ENCODE measurements at regions not wholly inside any gene's neighbourhood (a gene's known extent, or its start where the extent isn't known, plus 50 kb on each side); places are given as distances from the start of the nearest gene placed in this dataset.

- DNase-seq: no peak
- H2AFZ ChIP-seq (ENCODE audit: low read depth): no peak overlapping the region
- TF ChIP-seq PBX3 (IDR thresholded peaks at IDR 0.05) (no peak), EZH2phosphoT487 (IDR thresholded peaks at IDR 0.05; ENCODE audit: borderline replicate concordance, low read depth) (no peak), TEAD4 (IDR thresholded peaks at IDR 0.05; ENCODE audit: borderline replicate concordance, insufficient read depth) (no peak)
- no peak overlapping the region for H3K9ac ChIP-seq
- H3K79me2 ChIP-seq (ENCODE audit: insufficient read depth): no peaks in the 10 kb centered on the region
- WGBS (ENCODE audit: low lambda C conversion rate): 23% methylated on average over 17 of the region's 19 CpGs
- peaks cover 6% of the 10 kb centered on the region for H3F3A ChIP-seq (replicated peaks; ENCODE audit: insufficient read depth)
- H3K27ac ChIP-seq (ENCODE audit: low read depth in 2 of 2, low read length in 1 of 2): no peak overlapping the region
- POLR2A ChIA-PET: no interaction called here
- no peaks in the 10 kb centered on the region for H3K36me3 ChIP-seq (replicated peaks in 1 of 2; ENCODE audit: control insufficient read depth in 1 of 2, insufficient read depth in 2 of 2, low read length in 1 of 2)
- H3K4me1 ChIP-seq (ENCODE audit: control insufficient read depth in 1 of 2, insufficient read depth in 2 of 2, low read depth in 1 of 2, low read length in 1 of 2): no peaks in the 10 kb centered on the region; a peak in 1 of 4 replicates
- H3K4me2 ChIP-seq: no peak overlapping the region
- H3K9me2 ChIP-seq: no peaks in the 10 kb centered on the region
- H3K27me3 ChIP-seq (ENCODE audit: insufficient read depth): peaks cover 52% of the 10 kb centered on the region
- H3K4me3 ChIP-seq (ENCODE audit: low read depth in 2 of 2, low read length in 1 of 2): no peak overlapping the region
- CTCF ChIA-PET: no interaction called here
- H4K20me1 ChIP-seq (ENCODE audit: insufficient read depth): no peaks in the 10 kb centered on the region
- H3K9me3 ChIP-seq: no peaks in the 10 kb centered on the region
Observed at GRCh38 chr12:38153737-38154061, 162.9 kb upstream of the ALG10B start.

GRCh38 chr12:38154096-38155019 is 162.2 kb upstream of the ALG10B start:
- no peaks in the 10 kb centered on the region; a peak in 1 of 4 replicates for H3K4me1 ChIP-seq (ENCODE audit: control insufficient read depth in 1 of 2, insufficient read depth in 2 of 2, low read depth in 1 of 2, low read length in 1 of 2)
- no peak overlapping the region for H2AFZ ChIP-seq (ENCODE audit: low read depth)
- H3K79me2 ChIP-seq (ENCODE audit: insufficient read depth): no peaks in the 10 kb centered on the region
- H3F3A ChIP-seq (replicated peaks; ENCODE audit: insufficient read depth): no peaks in the 10 kb centered on the region
- no peaks in the 10 kb centered on the region for H3K9me3 ChIP-seq
- H3K9me2 ChIP-seq: no peaks in the 10 kb centered on the region
- no peak overlapping the region for H3K4me2 ChIP-seq
- ChIA-PET POLR2A (no interaction called here), CTCF (no interaction called here)
- H3K4me3 ChIP-seq (ENCODE audit: low read depth in 2 of 2, low read length in 1 of 2): no peak overlapping the region
- 14% methylated on average over 20 of the region's 39 CpGs for WGBS (ENCODE audit: low lambda C conversion rate)
- no peak overlapping the region for H3K9ac ChIP-seq
- H4K20me1 ChIP-seq (ENCODE audit: insufficient read depth): no peaks in the 10 kb centered on the region
- H3K36me3 ChIP-seq (replicated peaks in 1 of 2; ENCODE audit: control insufficient read depth in 1 of 2, insufficient read depth in 2 of 2, low read length in 1 of 2): no peaks in the 10 kb centered on the region
- DNase-seq: no peak
- peaks cover 59% of the 10 kb centered on the region for H3K27me3 ChIP-seq (ENCODE audit: insufficient read depth)
- TF ChIP-seq GABPA (IDR thresholded peaks at IDR 0.05; ENCODE audit: low read depth) (no peak), POLR2AphosphoS5 (IDR thresholded peaks at IDR 0.05; ENCODE audit: low read depth, low read length) (no peak), PBX3 (IDR thresholded peaks at IDR 0.05) (no peak), RFX5 (IDR thresholded peaks at IDR 0.05; ENCODE audit: low read length) (no peak), CHD2 (IDR thresholded peaks at IDR 0.05; ENCODE audit: low read length, partially characterized antibody) (no peak), EP300 (IDR thresholded peaks at IDR 0.05; ENCODE audit: borderline replicate concordance in 1 of 2, low read depth in 1 of 2, low read length in 1 of 2) (no peak), NRF1 (IDR thresholded peaks at IDR 0.05; ENCODE audit: low read depth, low read length) (no peak), TAF1 (IDR thresholded peaks at IDR 0.05; ENCODE audit: borderline replicate concordance, low read depth, low read length) (no peak), YY1 (IDR thresholded peaks at IDR 0.05; ENCODE audit: low read depth) (no peak), FOXJ3 (CRISPR knock-in tag; IDR thresholded peaks at IDR 0.05) (no peak), FOSL2 (IDR thresholded peaks at IDR 0.05; ENCODE audit: borderline replicate concordance, low read depth) (no peak)
- no peak overlapping the region for H3K27ac ChIP-seq (ENCODE audit: low read depth in 2 of 2, low read length in 1 of 2)

Data from SK-N-SH (cell line).